ENCODE measurements at regions not wholly inside any gene's neighbourhood (a gene's known extent, or its start where the extent isn't known, plus 50 kb on each side); places are given as distances from the start of the nearest gene placed in this dataset.

GRCh38 chr14:99072433-99072832, 199.6 kb downstream of the BCL11B start:
- no peak for DNase-seq

- no peak for DNase-seq
These were observed 199.0 kb downstream of the BCL11B start for GRCh38 chr14:99072956-99073355.

- no peak for DNase-seq
These were observed 198.6 kb downstream of the BCL11B start for GRCh38 chr14:99073431-99073830.

- no peak for DNase-seq
These were observed 196.9 kb downstream of the BCL11B start for GRCh38 chr14:99075061-99075460.

- DNase-seq = no peak
These were observed 196.1 kb downstream of the BCL11B start for GRCh38 chr14:99075771-99076375.

- DNase-seq = no peak
These were observed 194.7 kb downstream of the BCL11B start for GRCh38 chr14:99077076-99077843.

- no peak for DNase-seq
These were observed 194.2 kb downstream of the BCL11B start for GRCh38 chr14:99077844-99078236.

GRCh38 chr14:99078426-99078825, 193.6 kb downstream of the BCL11B start:
- DNase-seq = no peak

- no peak for DNase-seq
These were observed 192.8 kb downstream of the BCL11B start for GRCh38 chr14:99079061-99079727.

GRCh38 chr14:99080306-99080705, 191.7 kb downstream of the BCL11B start:
- no peak for DNase-seq

GRCh38 chr14:99081156-99081765, 190.7 kb downstream of the BCL11B start:
- DNase-seq = no peak

GRCh38 chr14:99081880-99082279, 190.1 kb downstream of the BCL11B start:
- DNase-seq = no peak

GRCh38 chr14:99093532-99094517, 178.2 kb downstream of the BCL11B start:
- no peak for DNase-seq

- no peak for DNase-seq
These were observed 177.1 kb downstream of the BCL11B start for GRCh38 chr14:99094901-99095300.

- DNase-seq = no peak
These were observed 176.6 kb downstream of the BCL11B start for GRCh38 chr14:99095369-99095768.

GRCh38 chr14:99098199-99098598, 173.8 kb downstream of the BCL11B start:
- DNase-seq = no peak

- DNase-seq = no peak
These were observed 172.8 kb downstream of the BCL11B start for GRCh38 chr14:99099051-99099787.

- no peak for DNase-seq
These were observed 171.3 kb downstream of the BCL11B start for GRCh38 chr14:99100497-99101270.

GRCh38 chr14:99101855-99102461, 170.0 kb downstream of the BCL11B start:
- DNase-seq = no peak

- DNase-seq = no peak
These were observed 155.2 kb downstream of the BCL11B start for GRCh38 chr14:99116741-99117295.
